OCI-LY7 (cell line): ENCODE measurements at regions not wholly inside any gene's neighbourhood (a gene's known extent, or its start where the extent isn't known, plus 50 kb on each side); places are given as distances from the start of the nearest gene placed in this dataset.

ENCODE experiments used
- BruUV-seq: library from RNA; stranded (reverse); fragments of 400-500 nt; replicated peaks from 2 replicates; lab custom pipeline; 2021; lab: Mats Ljungman, UMichigan
- CTCF ChIA-PET: fragments of 300-600 bp; sonication (Branson Sonifier 250); formaldehyde crosslinking; loops from one replicate; lab custom pipeline; 2022; ENCODE audit warnings: antibody characterized with exemption; ENCODE audit not compliant: unreplicated experiment; lab: Charles Lee
- POLR2A ChIA-PET: fragments of 300-600 bp; sonication (Branson Sonifier 250); formaldehyde crosslinking; loops from one replicate; lab custom pipeline; 2022; ENCODE audit warnings: antibody characterized with exemption; lab: Charles Lee
- DNase-seq: peaks from one replicate; pipeline ENCODE4 v3.0.0-alpha.2; 2015; ENCODE audit warnings: low spot score
- H2AFZ ChIP-seq: fragments of 200-600 bp; sonication (generic), shearing (Covaris generic); 2 replicates; pipeline ENCODE4 v1.6.1; 2014; ENCODE audit warnings: mild to moderate bottlenecking, antibody characterized with exemption, low read length, moderate library complexity
- H3K27ac ChIP-seq: fragments of 200-600 bp; sonication (generic); 2 replicates; pipeline ENCODE4 v1.5.1; 2014; ENCODE audit warnings: mixed run types, low read depth, mild to moderate bottlenecking, moderate library complexity, low read length, inconsistent platforms; ENCODE audit not compliant: poor library complexity, severe bottlenecking
- H3K36me3 ChIP-seq: fragments of 200-600 bp; sonication (generic); 2 replicates; pipeline ENCODE4 v1.6.1; 2014; ENCODE audit warnings: mild to moderate bottlenecking, antibody characterized with exemption, low read length, moderate library complexity, mixed read lengths; ENCODE audit not compliant: insufficient read depth
- H3K4me1 ChIP-seq: fragments of 200-600 bp; sonication (generic); 2 replicates; pipeline ENCODE4 v1.5.1; 2014; ENCODE audit warnings: mild to moderate bottlenecking, low read length; ENCODE audit not compliant: insufficient read depth, poor library complexity, severe bottlenecking
- H3K4me2 ChIP-seq: fragments of 200-600 bp; sonication (generic); 2 replicates; pipeline ENCODE4 v1.6.1; 2014; ENCODE audit warnings: mild to moderate bottlenecking, low read length
- H3K4me3 ChIP-seq: fragments of 200-600 bp; sonication (generic); 2 replicates; pipeline ENCODE4 v1.5.1; 2014; ENCODE audit warnings: mild to moderate bottlenecking, low read depth, low read length; ENCODE audit not compliant: poor library complexity, severe bottlenecking
- H3K79me2 ChIP-seq: fragments of 200-600 bp; sonication (generic); 2 replicates; pipeline ENCODE4 v1.6.1; 2016; ENCODE audit warnings: low read depth, mild to moderate bottlenecking, low read length, moderate library complexity, mixed read lengths; ENCODE audit not compliant: insufficient read depth
- H3K9me2 ChIP-seq: fragments of 200-600 bp; sonication (generic); 2 replicates; pipeline ENCODE4 v1.6.1; 2016; ENCODE audit warnings: mild to moderate bottlenecking, low read length, mixed read lengths; ENCODE audit not compliant: insufficient read depth
- H3K9me3 ChIP-seq: fragments of 200-600 bp; sonication (generic); 2 replicates; pipeline ENCODE4 v1.6.1; 2014; ENCODE audit warnings: mild to moderate bottlenecking, mixed run types, low read length, mixed read lengths
- H4K20me1 ChIP-seq: fragments of 200-600 bp; sonication (generic); 2 replicates; pipeline ENCODE4 v1.6.1; 2014; ENCODE audit warnings: mild to moderate bottlenecking, antibody characterized with exemption, low read length, moderate library complexity, mixed read lengths; ENCODE audit not compliant: insufficient read depth
- EZH2phosphoT487 ChIP-seq: fragments of 200-600 bp; sonication (generic); IDR thresholded peaks from 2 replicates; pipeline ENCODE4 v1.6.1; 2018; ENCODE audit warnings: low read depth, borderline replicate concordance, mild to moderate bottlenecking, mixed run types, antibody characterized with exemption, low read length, moderate library complexity, mixed read lengths
- intact Hi-C: fragments of 100-400 bp; cut with micrococcal nuclease; formaldehyde crosslinking; loops from one replicate; pipeline ENCODE4 v1.10.0; 2022; ENCODE audit not compliant: unreplicated experiment
- TF ChIP-seq, protein P1 (sequence below): fragments of 200-600 bp; sonication (generic); conservative IDR thresholded peaks from 2 replicates; pipeline ENCODE4 v1.5.1; 2014; ENCODE audit warnings: mild to moderate bottlenecking, antibody characterized with exemption, low read length, moderate library complexity, mixed read lengths

DNA sequence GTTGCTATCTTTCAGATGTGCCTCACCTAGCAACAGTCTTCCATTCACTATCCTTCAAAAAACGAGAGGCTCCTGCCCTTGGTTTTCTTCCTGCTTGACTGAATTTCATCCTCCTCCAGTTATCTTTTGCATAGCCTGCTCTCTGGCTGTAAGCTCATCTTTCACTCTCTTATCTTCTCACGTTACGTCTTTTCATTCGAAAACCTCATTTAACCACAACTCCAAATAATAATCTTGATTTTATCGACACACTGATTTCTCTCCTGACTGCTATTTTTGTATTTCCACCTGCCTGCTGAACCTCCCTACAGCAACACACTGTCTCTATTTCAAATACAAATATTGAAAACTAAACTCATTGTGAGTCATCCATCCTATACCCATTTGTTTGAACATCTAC lies 230.7 kb upstream of the TMC3 start:
- no peaks in the 10 kb centered on the region for H4K20me1 ChIP-seq
- ChIA-PET POLR2A (no interaction called here), CTCF (no interaction called here)
- H3K27ac ChIP-seq: no peak overlapping the region
- H3K9me2 ChIP-seq: no peaks in the 10 kb centered on the region
- TF ChIP-seq EZH2phosphoT487: no peak
- TF ChIP-seq, protein P1, sequence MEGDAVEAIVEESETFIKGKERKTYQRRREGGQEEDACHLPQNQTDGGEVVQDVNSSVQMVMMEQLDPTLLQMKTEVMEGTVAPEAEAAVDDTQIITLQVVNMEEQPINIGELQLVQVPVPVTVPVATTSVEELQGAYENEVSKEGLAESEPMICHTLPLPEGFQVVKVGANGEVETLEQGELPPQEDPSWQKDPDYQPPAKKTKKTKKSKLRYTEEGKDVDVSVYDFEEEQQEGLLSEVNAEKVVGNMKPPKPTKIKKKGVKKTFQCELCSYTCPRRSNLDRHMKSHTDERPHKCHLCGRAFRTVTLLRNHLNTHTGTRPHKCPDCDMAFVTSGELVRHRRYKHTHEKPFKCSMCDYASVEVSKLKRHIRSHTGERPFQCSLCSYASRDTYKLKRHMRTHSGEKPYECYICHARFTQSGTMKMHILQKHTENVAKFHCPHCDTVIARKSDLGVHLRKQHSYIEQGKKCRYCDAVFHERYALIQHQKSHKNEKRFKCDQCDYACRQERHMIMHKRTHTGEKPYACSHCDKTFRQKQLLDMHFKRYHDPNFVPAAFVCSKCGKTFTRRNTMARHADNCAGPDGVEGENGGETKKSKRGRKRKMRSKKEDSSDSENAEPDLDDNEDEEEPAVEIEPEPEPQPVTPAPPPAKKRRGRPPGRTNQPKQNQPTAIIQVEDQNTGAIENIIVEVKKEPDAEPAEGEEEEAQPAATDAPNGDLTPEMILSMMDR: no peak
- DNase-seq: no peak
- 0 out of 2 replicates have a peak, but pooled peaks cover 6% of the 10 kb centered on the region for H3K9me3 ChIP-seq
- H3K4me1 ChIP-seq: no peaks in the 10 kb centered on the region
- H3K79me2 ChIP-seq: no peaks in the 10 kb centered on the region
- intact Hi-C loops: no loop called here
- H3K4me3 ChIP-seq: no peak overlapping the region
- no TSS peak for BruUV-seq
- no peak overlapping the region for H3K4me2 ChIP-seq
- H2AFZ ChIP-seq: no peak overlapping the region
- H3K36me3 ChIP-seq: no peaks in the 10 kb centered on the region

DNA sequence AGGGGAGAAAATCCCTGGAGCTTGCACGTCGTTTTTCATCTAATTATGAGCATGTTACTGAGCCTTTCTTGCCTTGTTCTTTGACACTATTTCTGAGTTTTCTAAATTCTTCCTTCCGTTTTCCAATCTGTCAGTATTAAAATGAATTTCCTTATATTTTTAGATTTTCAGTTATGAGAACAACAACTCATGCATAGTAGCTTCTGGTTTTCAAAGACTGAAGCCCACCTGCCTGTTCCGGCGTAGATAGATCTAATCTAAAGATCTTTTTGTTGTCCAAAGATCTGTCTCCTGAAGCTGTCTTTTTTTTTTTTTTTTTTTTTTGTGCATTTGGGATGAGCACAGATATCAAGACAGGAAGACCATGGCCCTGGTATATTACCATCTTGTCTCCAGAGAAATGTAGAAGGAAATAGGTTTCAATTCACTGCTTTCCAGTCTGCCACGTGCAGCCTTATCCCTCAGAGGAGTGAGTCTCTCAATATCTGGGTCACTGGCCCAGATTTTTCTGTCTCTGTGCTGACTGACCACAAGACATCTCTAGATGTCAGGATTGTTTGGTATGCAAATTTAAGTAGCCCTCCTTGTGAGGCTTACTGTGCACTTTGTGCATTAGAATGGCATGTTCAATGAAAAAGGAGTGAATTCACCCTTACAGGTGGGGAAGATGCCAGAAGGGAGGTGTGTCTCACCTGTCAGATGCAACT lies 222.3 kb upstream of the TMC3 start:
- no peaks in the 10 kb centered on the region for H3K79me2 ChIP-seq
- H4K20me1 ChIP-seq: no peaks in the 10 kb centered on the region
- ChIA-PET CTCF (no interaction called here), POLR2A (interaction anchor here (0.7 to 1.0 kb wide), 3 partner anchors 10 to 22 kb away, joined by 3 to 4 read pairs (median 3); no protein-coding TSS in a partner anchor)
- TF ChIP-seq EZH2phosphoT487: no peak
- TF ChIP-seq, protein P1: no peak
- no peak for DNase-seq
- BruUV-seq: no TSS peak
- H3K9me3 ChIP-seq: peaks cover 6% of the 10 kb centered on the region; the same call in 1 of the 2 replicates
- no peaks in the 10 kb centered on the region for H3K9me2 ChIP-seq
- no peaks in the 10 kb centered on the region for H3K36me3 ChIP-seq
- no peak overlapping the region for H3K27ac ChIP-seq
- H2AFZ ChIP-seq: no peak overlapping the region
- no peak overlapping the region for H3K4me2 ChIP-seq
- intact Hi-C loops: no loop called here
- no peak overlapping the region for H3K4me3 ChIP-seq
- H3K4me1 ChIP-seq: no peaks in the 10 kb centered on the region

DNA sequence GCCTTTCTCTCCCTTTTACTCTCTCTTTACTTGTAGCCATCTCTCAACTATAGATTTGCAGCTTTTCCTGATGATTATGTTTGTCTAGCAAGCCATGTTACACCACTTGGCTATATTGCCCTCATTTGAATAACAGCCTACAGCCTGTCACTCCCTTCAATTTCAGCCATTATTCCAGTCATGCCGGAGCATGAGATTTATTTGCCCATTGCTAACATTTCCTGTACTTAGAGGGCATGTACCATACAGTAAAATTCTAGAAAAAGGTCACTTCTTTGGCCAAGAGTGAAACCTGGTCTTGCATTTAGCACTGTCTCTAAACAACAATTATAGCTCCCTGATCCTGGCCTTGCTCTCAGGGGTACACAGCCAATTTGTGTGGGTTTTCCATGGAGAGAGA lies 221.7 kb upstream of the TMC3 start:
- intact Hi-C loops: no loop called here
- no peak for DNase-seq
- Histone ChIP-seq H3K4me2 (no peak overlapping the region), H3K79me2 (no peaks in the 10 kb centered on the region), H3K36me3 (no peaks in the 10 kb centered on the region), H3K4me3 (no peak overlapping the region), H3K9me3 (peaks cover 6% of the 10 kb centered on the region; the same call in 1 of the 2 replicates), H2AFZ (no peak overlapping the region), H3K27ac (no peak overlapping the region), H3K4me1 (no peaks in the 10 kb centered on the region), H4K20me1 (no peaks in the 10 kb centered on the region), H3K9me2 (no peaks in the 10 kb centered on the region)
- TF ChIP-seq, protein P1: no peak
- no TSS peak for BruUV-seq
- POLR2A ChIA-PET: interaction anchor here (0.7 kb wide), 1 partner anchor 21 kb away, joined by 4 read pairs; no protein-coding TSS in a partner anchor
- CTCF ChIA-PET: no interaction called here
